Liver (tissue), 8 donors: ENCODE measurements at regions not wholly inside any gene's neighbourhood (a gene's known extent, or its start where the extent isn't known, plus 50 kb on each side); places are given as distances from the start of the nearest gene placed in this dataset.

Source experiments
- DNase-seq: peaks from one replicate; pipeline ENCODE4 v3.0.0-alpha.2; 2017; ENCODE audit warnings: low spot score
- H3K27ac ChIP-seq, 2 donors: one replicate each; pipeline ENCODE4 v1.7.0; 2013; ENCODE audit warnings: inconsistent platforms in 2 of 2, low read length in 2 of 2, control low read depth in 1 of 2, low read depth in 1 of 2, mild to moderate bottlenecking in 1 of 2
- H3K27me3 ChIP-seq, 4 donors: one replicate each; pipeline versions ENCODE4 v1.6.1 to v1.7.0; 2013; ENCODE audit warnings: low read length in 3 of 4, inconsistent platforms in 1 of 4, mild to moderate bottlenecking in 1 of 4, moderate library complexity in 1 of 4; ENCODE audit not compliant: control insufficient read depth in 4 of 4, insufficient read depth in 4 of 4
- H3K36me3 ChIP-seq, 4 donors: one replicate each; pipeline versions ENCODE4 v1.6.1 to v1.7.0; 2013; ENCODE audit warnings: low read length in 3 of 4, mild to moderate bottlenecking in 3 of 4, low read depth in 1 of 4, moderate library complexity in 1 of 4; ENCODE audit not compliant: control insufficient read depth in 4 of 4, insufficient read depth in 3 of 4
- H3K4me1 ChIP-seq, 4 donors: one replicate each; pipeline versions ENCODE4 v1.6.1 to v1.7.0; 2013; ENCODE audit warnings: low read length in 3 of 4, mild to moderate bottlenecking in 3 of 4, moderate library complexity in 1 of 4; ENCODE audit not compliant: control insufficient read depth in 4 of 4, insufficient read depth in 4 of 4
- H3K4me3 ChIP-seq, 3 donors: one replicate each; pipeline versions ENCODE4 v1.6.1 to v1.7.0; 2013; ENCODE audit warnings: low read length in 3 of 3, control low read depth in 1 of 3, low read depth in 1 of 3, mild to moderate bottlenecking in 1 of 3
- H3K9ac ChIP-seq, 2 donors: one replicate each; pipeline ENCODE4 v1.7.0; 2013; ENCODE audit warnings: low read length in 2 of 2, mild to moderate bottlenecking in 2 of 2, moderate library complexity in 2 of 2, control low read depth in 1 of 2, low read depth in 1 of 2
- H3K9me3 ChIP-seq, 4 donors: one replicate each; pipeline versions ENCODE4 v1.6.1 to v1.7.0; 2013; ENCODE audit warnings: low read length in 3 of 4; ENCODE audit not compliant: control insufficient read depth in 4 of 4
- ATF3 ChIP-seq: IDR thresholded peaks from 2 replicates; pipeline ENCODE4 v1.6.1; 2016; ENCODE audit warnings: antibody characterized with exemption
- CTCF ChIP-seq: fragments of 150-350 bp; IDR thresholded peaks from 2 replicates; pipeline ENCODE4 v1.5.1; 2017; ENCODE audit warnings: improper control_type of control experiment, low read depth, low read length; ENCODE audit not compliant: missing input control
- EGR1 ChIP-seq, 2 donors: IDR thresholded peaks; 2 replicates each; pipeline ENCODE4 v1.6.1; 2016 to 2018; ENCODE audit warnings: antibody characterized with exemption in 2 of 2, low read depth in 2 of 2
- FOXA2 ChIP-seq: IDR thresholded peaks from 2 replicates; pipeline ENCODE4 v1.6.1; 2016; ENCODE audit warnings: antibody characterized with exemption
- GABPA ChIP-seq, 2 donors: IDR thresholded peaks in 1 of 2; conservative IDR thresholded peaks in 1 of 2; 2 replicates each; pipeline ENCODE4 v1.6.1; 2016; ENCODE audit warnings: antibody characterized with exemption in 2 of 2, mild to moderate bottlenecking in 1 of 2, moderate library complexity in 1 of 2
- HNF4A ChIP-seq, 2 donors: conservative IDR thresholded peaks; 2 replicates each; pipeline ENCODE4 v1.6.1; 2016; ENCODE audit warnings: antibody characterized with exemption in 2 of 2, mild to moderate bottlenecking in 2 of 2
- HNF4G ChIP-seq: IDR thresholded peaks from 2 replicates; pipeline ENCODE4 v1.6.1; 2016; ENCODE audit warnings: antibody characterized with exemption
- JUND ChIP-seq, 2 donors: IDR thresholded peaks; 2 replicates each; pipeline ENCODE4 v1.6.1; 2016; ENCODE audit warnings: antibody characterized with exemption in 2 of 2
- MAX ChIP-seq: IDR thresholded peaks from 2 replicates; pipeline ENCODE4 v1.6.1; 2016; ENCODE audit warnings: antibody characterized with exemption
- NR2F2 ChIP-seq: IDR thresholded peaks from 2 replicates; pipeline ENCODE4 v1.6.1; 2016; ENCODE audit warnings: antibody characterized with exemption
- RAD21 ChIP-seq, 2 donors: IDR thresholded peaks; 2 replicates each; pipeline ENCODE4 v1.6.1; 2016; ENCODE audit warnings: antibody characterized with exemption in 2 of 2, mild to moderate bottlenecking in 2 of 2
- REST ChIP-seq: IDR thresholded peaks from 2 replicates; pipeline ENCODE4 v1.6.1; 2016; ENCODE audit warnings: antibody characterized with exemption, mild to moderate bottlenecking
- RXRA ChIP-seq, 2 donors: IDR thresholded peaks; 2 replicates each; pipeline ENCODE4 v1.6.1; 2017 to 2018; ENCODE audit warnings: antibody characterized with exemption in 2 of 2, mild to moderate bottlenecking in 1 of 2
- SP1 ChIP-seq: IDR thresholded peaks from 2 replicates; pipeline ENCODE4 v1.6.1; 2018; ENCODE audit warnings: antibody characterized with exemption, mild to moderate bottlenecking
- TAF1 ChIP-seq: conservative IDR thresholded peaks from 2 replicates; pipeline ENCODE4 v1.6.1; 2016; ENCODE audit warnings: antibody characterized with exemption, mild to moderate bottlenecking
- YY1 ChIP-seq: IDR thresholded peaks from 2 replicates; pipeline ENCODE4 v1.6.1; 2016; ENCODE audit warnings: antibody characterized with exemption, mild to moderate bottlenecking
- ZBTB33 ChIP-seq: IDR thresholded peaks from 2 replicates; pipeline ENCODE4 v1.6.1; 2016; ENCODE audit warnings: antibody characterized with exemption
- WGBS: extraction: QIAGEN DNeasy Blood & Tissue Kit; methylation state at CpG from one replicate; pipeline ENCODE4 v1.1.7; 2013; 5-methylcytosine and 5-hydroxymethylcytosine counted together
- donor health status: healthy.
- donor health status: healthy.
- donor health status: healthy.
- donor health status: healthy.
- donor health status: healthy.

GRCh38 chr3:16106050-16106449 is 68.4 kb upstream of the GALNT15 start:
- no peak overlapping the region for H3K4me3 ChIP-seq
- peaks cover 0 to 3% (median 0%) of the 10 kb centered on the region in 4 donors for H3K9me3 ChIP-seq
- no peaks in the 10 kb centered on the region for H3K4me1 ChIP-seq
- no peak for TF ChIP-seq NR2F2
- TF ChIP-seq HNF4A (conservative IDR thresholded peaks at IDR 0.05): no peak
- no peak for TF ChIP-seq SP1
- no peak for TF ChIP-seq JUND (IDR thresholded peaks at IDR 0.05)
- TF ChIP-seq RAD21 (IDR thresholded peaks at IDR 0.05): no peak
- no peak for TF ChIP-seq MAX
- TF ChIP-seq REST: no peak
- no peak for TF ChIP-seq HNF4G
- TF ChIP-seq CTCF: no peak
- H3K36me3 ChIP-seq: no peaks in the 10 kb centered on the region
- WGBS: 93% methylated on average over 1 of the region's 1 CpG
- no peak for DNase-seq
- no peak overlapping the region for H3K9ac ChIP-seq
- H3K27me3 ChIP-seq: no peaks in the 10 kb centered on the region
- H3K27ac ChIP-seq: no peak overlapping the region

GRCh38 chr3:16108424-16108823 is 66.1 kb upstream of the GALNT15 start:
- H3K9ac ChIP-seq: no peak overlapping the region
- peaks cover 0 to 3% (median 0%) of the 10 kb centered on the region in 4 donors for H3K9me3 ChIP-seq
- no peaks in the 10 kb centered on the region for H3K4me1 ChIP-seq
- no peaks in the 10 kb centered on the region for H3K36me3 ChIP-seq
- 81% methylated on average over 2 of the region's 2 CpGs for WGBS
- no peak overlapping the region for H3K27ac ChIP-seq
- no peak for DNase-seq
- H3K27me3 ChIP-seq: no peaks in the 10 kb centered on the region
- TF ChIP-seq YY1 (no peak), SP1 (no peak), JUND (IDR thresholded peaks at IDR 0.05) (no peak), RXRA (IDR thresholded peaks at IDR 0.05) (no peak), REST (no peak), ATF3 (no peak), EGR1 (IDR thresholded peaks at IDR 0.05; ENCODE audit: low read depth in 2 of 2) (no peak), FOXA2 (no peak), GABPA (IDR thresholded peaks at IDR 0.05 in 1 of 2, conservative IDR thresholded peaks at IDR 0.05 in 1 of 2) (no peak), HNF4G (no peak), MAX (no peak), ZBTB33 (no peak), TAF1 (no peak)
- no peak overlapping the region for H3K4me3 ChIP-seq
